H9 (cell line): ENCODE measurements at regions not wholly inside any gene's neighbourhood (a gene's known extent, or its start where the extent isn't known, plus 50 kb on each side); places are given as distances from the start of the nearest gene placed in this dataset.

Experiments used
- DNase-seq: peaks from one replicate; pipeline ENCODE4 v3.0.0-alpha.2; 2017
- H2AFZ ChIP-seq: one replicate; pipeline ENCODE4 v1.6.1; 2013; ENCODE audit warnings: mild to moderate bottlenecking, low read length, control low read depth, moderate library complexity
- H2AK5ac ChIP-seq: 2 replicates; pipeline ENCODE4 v1.6.1; 2013; ENCODE audit warnings: low read length, control low read depth, mixed read lengths; ENCODE audit not compliant: insufficient read length
- H2BK120ac ChIP-seq: one replicate; pipeline ENCODE4 v1.6.1; 2013; ENCODE audit warnings: low read depth, mild to moderate bottlenecking, low read length, control low read depth, inconsistent platforms; ENCODE audit not compliant: poor library complexity, severe bottlenecking
- H2BK12ac ChIP-seq: 2 replicates; pipeline ENCODE4 v1.6.1; 2013; ENCODE audit warnings: low read length, control low read depth, mixed read lengths, low read depth; ENCODE audit not compliant: insufficient read length
- H2BK15ac ChIP-seq: 2 replicates; pipeline ENCODE4 v1.6.1; 2013; ENCODE audit warnings: low read depth, low read length, control low read depth
- H2BK20ac ChIP-seq: one replicate; pipeline ENCODE4 v1.6.1; 2013; ENCODE audit warnings: low read depth, mild to moderate bottlenecking, low read length, control low read depth, inconsistent platforms; ENCODE audit not compliant: poor library complexity, severe bottlenecking
- H2BK5ac ChIP-seq: 2 replicates; pipeline ENCODE4 v1.6.1; 2013; ENCODE audit warnings: low read length, control low read depth, mixed read lengths; ENCODE audit not compliant: insufficient read length
- H3K14ac ChIP-seq: 2 replicates; pipeline ENCODE4 v1.6.1; 2013; ENCODE audit warnings: low read length, control low read depth; ENCODE audit not compliant: insufficient read depth
- H3K18ac ChIP-seq: 2 replicates; pipeline ENCODE4 v1.6.1; 2013; ENCODE audit warnings: low read depth, mild to moderate bottlenecking, mixed read lengths, low read length, control low read depth; ENCODE audit not compliant: insufficient read length
- H3K23ac ChIP-seq: 2 replicates; pipeline ENCODE4 v1.6.1; 2013; ENCODE audit warnings: low read length, control low read depth, mixed read lengths, low read depth; ENCODE audit not compliant: insufficient read length
- H3K23me2 ChIP-seq: 2 replicates; pipeline ENCODE4 v1.6.1; 2013; ENCODE audit warnings: low read depth, mild to moderate bottlenecking, mixed read lengths, low read length, control low read depth; ENCODE audit not compliant: insufficient read length, poor library complexity, severe bottlenecking
- H3K27ac ChIP-seq: 2 replicates; pipeline ENCODE4 v1.5.1; 2013; ENCODE audit warnings: low read length, control low read depth, mixed read lengths, low read depth; ENCODE audit not compliant: insufficient read length
- H3K27me3 ChIP-seq: 2 replicates; pipeline ENCODE4 v1.6.1; 2013; ENCODE audit warnings: low read length, control low read depth, inconsistent platforms; ENCODE audit not compliant: insufficient read depth
- H3K4ac ChIP-seq: 2 replicates; pipeline ENCODE4 v1.6.1; 2013; ENCODE audit warnings: low read depth, mild to moderate bottlenecking, control low read depth, inconsistent platforms, low read length, moderate library complexity
- H3K4me1 ChIP-seq: 2 replicates; pipeline ENCODE4 v1.6.1; 2013; ENCODE audit warnings: low read length, control low read depth, inconsistent platforms; ENCODE audit not compliant: insufficient read depth
- H3K4me2 ChIP-seq: 2 replicates; pipeline ENCODE4 v1.6.1; 2013; ENCODE audit warnings: low read length, control low read depth, mixed read lengths; ENCODE audit not compliant: insufficient read length, insufficient read depth
- H3K56ac ChIP-seq: 2 replicates; pipeline ENCODE4 v1.6.1; 2013; ENCODE audit warnings: low read depth, mild to moderate bottlenecking, mixed read lengths, low read length, control low read depth; ENCODE audit not compliant: insufficient read length
- H3K79me1 ChIP-seq: 2 replicates; pipeline ENCODE4 v1.6.1; 2013; ENCODE audit warnings: low read depth, mild to moderate bottlenecking, moderate library complexity, low read length, control low read depth, inconsistent platforms; ENCODE audit not compliant: insufficient read depth, poor library complexity, severe bottlenecking
- H3K79me2 ChIP-seq: 2 replicates; pipeline ENCODE4 v1.6.1; 2013; ENCODE audit warnings: low read length, control low read depth, inconsistent platforms; ENCODE audit not compliant: insufficient read depth
- H3K9ac ChIP-seq: 2 replicates; pipeline ENCODE4 v1.6.1; 2013; ENCODE audit warnings: low read length, control low read depth, mixed read lengths; ENCODE audit not compliant: insufficient read length; ENCODE audit errors: extremely low read depth
- H3K9me3 ChIP-seq: one replicate; pipeline ENCODE4 v1.6.1; 2013; ENCODE audit warnings: low read depth, low read length, inconsistent platforms; ENCODE audit not compliant: control insufficient read depth
- H3T11ph ChIP-seq: one replicate; pipeline ENCODE4 v1.6.1; 2013; ENCODE audit warnings: mild to moderate bottlenecking, low read length, control low read depth, inconsistent platforms
- H4K20me1 ChIP-seq: one replicate; pipeline ENCODE4 v1.6.1; 2013; ENCODE audit not compliant: control insufficient read depth, insufficient read length, insufficient read depth
- H4K5ac ChIP-seq: 2 replicates; pipeline ENCODE4 v1.6.1; 2013; ENCODE audit warnings: low read depth, mild to moderate bottlenecking, mixed read lengths, low read length, control low read depth; ENCODE audit not compliant: insufficient read length
- H4K8ac ChIP-seq: replicated peaks from 2 replicates; pipeline ENCODE4 v1.6.1; 2013; ENCODE audit warnings: low read length, control low read depth, mixed read lengths, low read depth; ENCODE audit not compliant: insufficient read length
- H4K91ac ChIP-seq: 2 replicates; pipeline ENCODE4 v1.6.1; 2013; ENCODE audit warnings: low read depth, mild to moderate bottlenecking, moderate library complexity, mixed read lengths, low read length, control low read depth; ENCODE audit not compliant: insufficient read length
- H3K27ac Mint-ChIP-seq, 3 experiments: 2 replicates in 2 of 3; 3 replicates in 1 of 3; pipeline ENCODE4 v1.8.0; 2020 to 2021; ENCODE audit warnings: mixed read lengths in 3 of 3, mild to moderate bottlenecking in 1 of 3, moderate library complexity in 1 of 3
- H3K27me3 Mint-ChIP-seq: 2 replicates; pipeline ENCODE4 v1.8.0; 2021; ENCODE audit warnings: low read depth, mild to moderate bottlenecking, moderate library complexity, mixed read lengths
- H3K36me3 Mint-ChIP-seq, 3 experiments: 2 replicates in 2 of 3; 3 replicates in 1 of 3; pipeline ENCODE4 v1.8.0; 2020 to 2021; ENCODE audit warnings: low read depth in 3 of 3, mixed read lengths in 3 of 3; ENCODE audit not compliant: insufficient read depth in 1 of 3
- H3K4me1 Mint-ChIP-seq, 2 experiments: 2 replicates each; pipeline ENCODE4 v1.8.0; 2020; ENCODE audit warnings: mixed read lengths in 2 of 2
- H3K4me3 Mint-ChIP-seq, 2 experiments: 2 replicates in 1 of 2; 3 replicates in 1 of 2; pipeline ENCODE4 v1.8.0; 2020 to 2021; ENCODE audit warnings: mild to moderate bottlenecking in 2 of 2, mixed read lengths in 2 of 2, moderate library complexity in 1 of 2
- H3K9me3 Mint-ChIP-seq, 2 experiments: 2 replicates in 1 of 2; 3 replicates in 1 of 2; pipeline ENCODE4 v1.8.0; 2020; ENCODE audit warnings: mild to moderate bottlenecking in 2 of 2, mixed read lengths in 2 of 2, moderate library complexity in 1 of 2
- WGBS: extraction: QIAGEN DNeasy Blood & Tissue Kit; methylation state at CpG from one replicate; pipeline ENCODE4 v1.1.7; 2013; ENCODE audit warnings: missing lambda C conversion rate, low lambda C conversion rate, mixed read lengths; ENCODE audit not compliant: insufficient read length; ENCODE audit errors: extremely low coverage; 5-methylcytosine and 5-hydroxymethylcytosine counted together
- TF ChIP-seq, protein P1 (sequence below): fragments of 200-600 bp; sonication (generic); conservative IDR thresholded peaks from 3 replicates; pipeline ENCODE4 v1.8.0; 2021; ENCODE audit warnings: antibody characterized with exemption, mild to moderate bottlenecking

DNA sequence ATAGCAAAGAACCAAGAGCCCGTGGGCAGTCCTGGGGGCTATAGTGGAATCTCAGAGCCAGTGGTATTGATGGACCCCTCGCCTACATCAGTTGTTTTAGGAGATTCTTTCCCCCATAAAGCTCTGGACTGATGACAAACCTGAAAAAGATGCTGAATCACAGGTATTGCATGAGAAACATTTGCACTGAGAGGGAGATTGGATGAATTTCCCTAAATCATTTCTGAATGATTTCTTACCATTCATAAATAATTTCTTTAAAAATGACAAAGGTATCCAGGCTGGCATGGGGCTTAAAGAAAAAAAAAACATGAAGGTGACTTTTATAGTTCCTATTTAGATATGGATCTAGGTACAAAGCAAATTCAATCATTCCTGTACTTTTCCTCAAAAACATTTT lies 54.0 kb upstream of the SLIT3 start:
- Histone ChIP-seq H3T11ph (no peak overlapping the region), H2BK120ac (no peak overlapping the region), H3K9ac (no peak overlapping the region), H2BK20ac (no peak overlapping the region), H3K23me2 (no peaks in the 10 kb centered on the region), H3K23ac (no peak overlapping the region), H3K79me2 (no peaks in the 10 kb centered on the region), H3K79me1 (no peaks in the 10 kb centered on the region), H3K56ac (no peak overlapping the region), H3K27me3 (no peaks in the 10 kb centered on the region), H4K20me1 (no peaks in the 10 kb centered on the region), H3K4me2 (no peak overlapping the region), H3K18ac (no peak overlapping the region), H4K8ac (no peak overlapping the region), H3K27ac (no peak overlapping the region), H3K14ac (no peak overlapping the region), H2BK15ac (no peak overlapping the region), H2BK5ac (no peak overlapping the region), H3K9me3 (no peaks in the 10 kb centered on the region), H2AK5ac (no peak overlapping the region), H4K5ac (no peak overlapping the region), H2AFZ (no peak overlapping the region), H4K91ac (no peak overlapping the region), H3K4me1 (no peaks in the 10 kb centered on the region), H3K4ac (no peak overlapping the region), H2BK12ac (no peak overlapping the region)
- H3K9me3 Mint-ChIP-seq, result no peaks in the 10 kb centered on the region
- no peak for DNase-seq
- TF ChIP-seq, protein P1, sequence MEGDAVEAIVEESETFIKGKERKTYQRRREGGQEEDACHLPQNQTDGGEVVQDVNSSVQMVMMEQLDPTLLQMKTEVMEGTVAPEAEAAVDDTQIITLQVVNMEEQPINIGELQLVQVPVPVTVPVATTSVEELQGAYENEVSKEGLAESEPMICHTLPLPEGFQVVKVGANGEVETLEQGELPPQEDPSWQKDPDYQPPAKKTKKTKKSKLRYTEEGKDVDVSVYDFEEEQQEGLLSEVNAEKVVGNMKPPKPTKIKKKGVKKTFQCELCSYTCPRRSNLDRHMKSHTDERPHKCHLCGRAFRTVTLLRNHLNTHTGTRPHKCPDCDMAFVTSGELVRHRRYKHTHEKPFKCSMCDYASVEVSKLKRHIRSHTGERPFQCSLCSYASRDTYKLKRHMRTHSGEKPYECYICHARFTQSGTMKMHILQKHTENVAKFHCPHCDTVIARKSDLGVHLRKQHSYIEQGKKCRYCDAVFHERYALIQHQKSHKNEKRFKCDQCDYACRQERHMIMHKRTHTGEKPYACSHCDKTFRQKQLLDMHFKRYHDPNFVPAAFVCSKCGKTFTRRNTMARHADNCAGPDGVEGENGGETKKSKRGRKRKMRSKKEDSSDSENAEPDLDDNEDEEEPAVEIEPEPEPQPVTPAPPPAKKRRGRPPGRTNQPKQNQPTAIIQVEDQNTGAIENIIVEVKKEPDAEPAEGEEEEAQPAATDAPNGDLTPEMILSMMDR, result no peak
- no peaks in the 10 kb centered on the region; a peak in 1 of 4 replicates for H3K4me1 Mint-ChIP-seq
- no peak overlapping the region; a peak in 1 of 7 replicates for H3K27ac Mint-ChIP-seq
- WGBS, result no CpG with 5 or more reads among the region's 2 CpGs
- no peak overlapping the region for H3K4me3 Mint-ChIP-seq
- no peaks in the 10 kb centered on the region for H3K36me3 Mint-ChIP-seq
- H3K27me3 Mint-ChIP-seq, result peaks cover 2% of the 10 kb centered on the region; the same call in 1 of the 2 replicates
